ENCODE measurements at regions not wholly inside any gene's neighbourhood (a gene's known extent, or its start where the extent isn't known, plus 50 kb on each side); places are given as distances from the start of the nearest gene placed in this dataset.

DNA sequence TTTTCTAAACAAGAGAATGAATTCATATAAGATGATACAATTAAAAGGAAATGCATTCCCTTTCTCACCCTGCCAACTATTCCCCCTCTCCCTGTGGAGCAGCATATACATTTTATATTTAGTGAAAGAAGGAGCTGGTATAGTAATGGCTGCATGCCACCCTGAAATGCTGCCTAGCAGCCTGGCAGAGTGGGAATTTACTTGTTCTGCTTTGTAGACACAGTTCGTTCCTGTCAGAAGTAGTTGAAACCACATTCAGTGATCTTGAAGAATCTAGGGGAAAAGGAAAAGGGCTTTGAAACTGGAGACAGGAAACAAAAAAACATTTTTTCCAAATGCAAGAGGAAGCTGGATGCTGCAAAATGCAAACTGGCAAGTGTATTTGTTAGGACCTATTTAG, 176.0 kb upstream of the PLEKHA5 start:
- no peaks in the 10 kb centered on the region for H3K27me3 ChIP-seq (ENCODE audit: control insufficient read depth, insufficient read depth, low read length)
- DNase-seq (ENCODE audit: low read depth), result no peak
- H3K4me3 ChIP-seq (ENCODE audit: low read depth, low read length), result no peak overlapping the region
- H3K36me3 ChIP-seq (ENCODE audit: control insufficient read depth, insufficient read depth, low read length), result no peaks in the 10 kb centered on the region
- TF ChIP-seq, protein P1, sequence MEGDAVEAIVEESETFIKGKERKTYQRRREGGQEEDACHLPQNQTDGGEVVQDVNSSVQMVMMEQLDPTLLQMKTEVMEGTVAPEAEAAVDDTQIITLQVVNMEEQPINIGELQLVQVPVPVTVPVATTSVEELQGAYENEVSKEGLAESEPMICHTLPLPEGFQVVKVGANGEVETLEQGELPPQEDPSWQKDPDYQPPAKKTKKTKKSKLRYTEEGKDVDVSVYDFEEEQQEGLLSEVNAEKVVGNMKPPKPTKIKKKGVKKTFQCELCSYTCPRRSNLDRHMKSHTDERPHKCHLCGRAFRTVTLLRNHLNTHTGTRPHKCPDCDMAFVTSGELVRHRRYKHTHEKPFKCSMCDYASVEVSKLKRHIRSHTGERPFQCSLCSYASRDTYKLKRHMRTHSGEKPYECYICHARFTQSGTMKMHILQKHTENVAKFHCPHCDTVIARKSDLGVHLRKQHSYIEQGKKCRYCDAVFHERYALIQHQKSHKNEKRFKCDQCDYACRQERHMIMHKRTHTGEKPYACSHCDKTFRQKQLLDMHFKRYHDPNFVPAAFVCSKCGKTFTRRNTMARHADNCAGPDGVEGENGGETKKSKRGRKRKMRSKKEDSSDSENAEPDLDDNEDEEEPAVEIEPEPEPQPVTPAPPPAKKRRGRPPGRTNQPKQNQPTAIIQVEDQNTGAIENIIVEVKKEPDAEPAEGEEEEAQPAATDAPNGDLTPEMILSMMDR (IDR thresholded peaks at IDR 0.05; ENCODE audit: insufficient read depth, low read length, poor library complexity, severe bottlenecking), result no peak

DNA sequence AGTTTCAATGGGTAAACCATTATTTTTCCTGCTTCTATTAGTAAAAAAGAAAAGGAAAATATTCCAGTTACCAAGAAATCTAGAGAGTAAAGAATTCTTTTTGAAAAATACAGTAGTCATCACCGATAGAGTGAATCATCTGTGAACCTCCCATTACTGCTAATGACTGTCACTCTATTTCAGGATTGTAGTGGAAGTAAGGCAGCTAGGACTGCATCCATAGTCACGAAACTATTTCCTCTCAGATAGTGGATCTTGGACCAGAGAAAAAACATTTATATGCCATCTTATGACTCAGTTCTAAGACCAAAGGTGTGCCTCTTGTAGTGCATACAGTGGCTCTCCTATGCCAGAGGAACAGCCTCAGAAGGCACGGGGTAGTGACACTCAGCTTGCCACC, 173.9 kb upstream of the PLEKHA5 start:
- Histone ChIP-seq H3K27me3 (ENCODE audit: control insufficient read depth, insufficient read depth, low read length) (no peaks in the 10 kb centered on the region), H3K36me3 (ENCODE audit: control insufficient read depth, insufficient read depth, low read length) (no peaks in the 10 kb centered on the region), H3K4me3 (ENCODE audit: low read depth, low read length) (no peak overlapping the region)
- TF ChIP-seq, protein P1 (IDR thresholded peaks at IDR 0.05; ENCODE audit: insufficient read depth, low read length, poor library complexity, severe bottlenecking), result no peak
- no peak for DNase-seq (ENCODE audit: low read depth)

DNA sequence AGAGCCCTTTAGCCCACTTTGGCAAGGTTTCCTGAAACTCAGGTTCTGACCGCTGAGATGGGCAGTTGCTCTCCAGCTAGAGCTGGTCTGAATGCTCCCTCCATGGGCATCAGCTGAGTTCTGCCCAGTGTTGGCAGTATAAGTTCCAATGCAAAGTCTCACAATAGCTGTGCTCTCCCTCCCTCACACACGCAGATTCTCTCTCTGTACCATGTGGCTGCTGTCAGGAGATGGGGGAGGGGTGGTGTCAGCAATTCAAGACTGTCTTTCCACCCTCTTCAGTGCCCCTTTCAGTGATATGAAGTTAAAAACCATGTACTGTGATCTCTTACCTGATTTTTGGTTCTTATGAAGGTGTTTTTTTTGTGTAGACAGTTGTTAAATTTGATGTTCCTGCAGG, 164.3 kb upstream of the PLEKHA5 start:
- TF ChIP-seq, protein P1 (IDR thresholded peaks at IDR 0.05; ENCODE audit: insufficient read depth, low read length, poor library complexity, severe bottlenecking), result no peak
- DNase-seq (ENCODE audit: low read depth), result no peak
- Histone ChIP-seq H3K27me3 (ENCODE audit: control insufficient read depth, insufficient read depth, low read length) (no peaks in the 10 kb centered on the region), H3K4me3 (ENCODE audit: low read depth, low read length) (no peak overlapping the region), H3K36me3 (ENCODE audit: control insufficient read depth, insufficient read depth, low read length) (no peaks in the 10 kb centered on the region)

DNA sequence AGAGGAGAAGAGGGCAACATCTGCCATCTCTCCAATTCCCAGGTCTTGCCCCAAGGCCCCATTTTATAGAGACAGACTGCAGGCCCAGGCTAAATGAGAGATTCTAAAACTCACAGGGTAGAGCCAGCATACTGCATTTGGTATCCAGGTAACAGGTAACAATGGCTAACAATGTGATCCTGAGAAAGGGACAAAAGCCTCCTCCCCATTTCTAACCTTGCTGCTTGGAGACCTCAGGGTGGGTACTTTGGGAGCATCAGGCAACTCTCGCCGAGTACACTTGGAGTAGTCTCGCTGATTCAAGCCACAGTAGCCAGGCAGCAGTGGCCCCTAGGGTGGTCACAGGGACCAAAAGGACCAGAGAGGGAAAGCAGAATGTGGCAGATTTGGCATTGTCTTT, 162.6 kb upstream of the PLEKHA5 start:
- H3K36me3 ChIP-seq (ENCODE audit: control insufficient read depth, insufficient read depth, low read length), result no peaks in the 10 kb centered on the region
- TF ChIP-seq, protein P1 (IDR thresholded peaks at IDR 0.05; ENCODE audit: insufficient read depth, low read length, poor library complexity, severe bottlenecking), result no peak
- H3K4me3 ChIP-seq (ENCODE audit: low read depth, low read length), result no peak overlapping the region
- no peaks in the 10 kb centered on the region for H3K27me3 ChIP-seq (ENCODE audit: control insufficient read depth, insufficient read depth, low read length)
- no peak for DNase-seq (ENCODE audit: low read depth)

DNA sequence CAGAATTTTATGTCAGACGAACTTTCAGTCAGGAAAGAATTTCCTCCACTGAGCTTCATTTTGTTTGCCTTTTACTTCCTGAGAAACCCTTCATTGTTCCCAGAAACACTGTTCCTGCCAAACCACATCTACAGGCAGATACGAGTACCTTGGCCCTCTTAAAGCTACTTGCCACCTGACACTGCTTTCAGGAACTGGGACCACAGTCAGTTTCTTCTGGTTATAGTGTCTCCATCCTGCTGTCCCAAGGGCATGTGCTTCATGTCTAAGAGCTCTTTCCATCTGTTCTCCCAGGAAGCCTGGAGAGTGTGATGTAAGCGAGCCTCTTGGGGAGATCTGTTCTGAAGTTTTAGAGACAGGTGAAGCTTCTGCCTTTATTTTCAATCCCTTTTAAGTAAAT, 161.7 kb upstream of the PLEKHA5 start:
- H3K36me3 ChIP-seq (ENCODE audit: control insufficient read depth, insufficient read depth, low read length), result no peaks in the 10 kb centered on the region
- no peak overlapping the region for H3K4me3 ChIP-seq (ENCODE audit: low read depth, low read length)
- no peak for DNase-seq (ENCODE audit: low read depth)
- no peaks in the 10 kb centered on the region for H3K27me3 ChIP-seq (ENCODE audit: control insufficient read depth, insufficient read depth, low read length)
- TF ChIP-seq, protein P1 (IDR thresholded peaks at IDR 0.05; ENCODE audit: insufficient read depth, low read length, poor library complexity, severe bottlenecking), result no peak

DNA sequence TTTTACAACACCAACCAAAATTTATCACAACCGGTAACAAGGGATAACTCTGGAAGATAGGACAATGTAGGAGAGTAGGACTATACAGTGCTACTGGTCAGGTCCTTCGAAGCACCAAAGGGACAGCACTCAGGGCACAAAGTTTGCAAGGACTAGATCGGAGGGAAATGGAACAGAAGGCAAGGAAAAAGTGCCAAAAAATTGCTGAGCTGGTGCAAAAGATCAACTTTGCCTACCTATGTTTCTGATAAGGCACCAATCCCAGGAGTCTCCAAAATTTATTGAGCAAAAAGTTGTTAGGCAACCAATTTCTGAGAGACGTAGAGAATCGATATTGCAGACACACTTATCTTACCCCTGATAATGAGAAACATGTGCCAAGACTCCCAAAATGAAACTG, 160.0 kb upstream of the PLEKHA5 start:
- TF ChIP-seq, protein P1 (IDR thresholded peaks at IDR 0.05; ENCODE audit: insufficient read depth, low read length, poor library complexity, severe bottlenecking), result no peak
- H3K27me3 ChIP-seq (ENCODE audit: control insufficient read depth, insufficient read depth, low read length), result no peaks in the 10 kb centered on the region
- no peak for DNase-seq (ENCODE audit: low read depth)
- no peaks in the 10 kb centered on the region for H3K36me3 ChIP-seq (ENCODE audit: control insufficient read depth, insufficient read depth, low read length)
- no peak overlapping the region for H3K4me3 ChIP-seq (ENCODE audit: low read depth, low read length)
